Mesenchymal stem cell (in vitro differentiated cells and primary cell): ENCODE measurements at regions not wholly inside any gene's neighbourhood (a gene's known extent, or its start where the extent isn't known, plus 50 kb on each side); places are given as distances from the start of the nearest gene placed in this dataset.

Experiments
- DNase-seq: peaks from one replicate; pipeline ENCODE4 v3.0.0-alpha.2; 2013
- H2AFZ ChIP-seq: one replicate; pipeline ENCODE4 v1.6.1; 2013; ENCODE audit warnings: low read depth, mild to moderate bottlenecking, control low read depth, inconsistent platforms, low read length, moderate library complexity
- H2AK5ac ChIP-seq: 2 replicates; pipeline ENCODE4 v1.6.1; 2013; ENCODE audit warnings: low read length, moderate library complexity, mild to moderate bottlenecking, inconsistent platforms; ENCODE audit not compliant: severe bottlenecking
- H2BK120ac ChIP-seq: one replicate; pipeline ENCODE4 v1.6.1; 2013; ENCODE audit warnings: low read depth, mild to moderate bottlenecking, inconsistent platforms, low read length, moderate library complexity
- H2BK12ac ChIP-seq, 2 experiments: one replicate each; pipeline ENCODE4 v1.6.1; 2013; ENCODE audit warnings: inconsistent platforms in 2 of 2, low read length in 2 of 2, mild to moderate bottlenecking in 2 of 2, moderate library complexity in 2 of 2, control low read depth in 1 of 2
- H2BK15ac ChIP-seq: one replicate; pipeline ENCODE4 v1.6.1; 2013; ENCODE audit warnings: mild to moderate bottlenecking, low read depth, inconsistent platforms; ENCODE audit not compliant: poor library complexity, severe bottlenecking
- H2BK5ac ChIP-seq: 2 replicates; pipeline ENCODE4 v1.6.1; 2013; ENCODE audit warnings: low read depth, mild to moderate bottlenecking, low read length, control low read depth, inconsistent platforms; ENCODE audit not compliant: poor library complexity, severe bottlenecking
- H3K14ac ChIP-seq, 2 experiments: one replicate each; pipeline ENCODE4 v1.6.1; 2013; ENCODE audit warnings: inconsistent platforms in 2 of 2, low read length in 2 of 2, control low read depth in 1 of 2, mild to moderate bottlenecking in 1 of 2, moderate library complexity in 1 of 2
- H3K18ac ChIP-seq, 2 experiments: one replicate each; pipeline ENCODE4 v1.6.1; 2013; ENCODE audit warnings: inconsistent platforms in 2 of 2, low read length in 2 of 2, control low read depth in 1 of 2, low read depth in 1 of 2, mild to moderate bottlenecking in 1 of 2
- H3K23ac ChIP-seq, 2 experiments: one replicate each; pipeline ENCODE4 v1.6.1; 2013; ENCODE audit warnings: inconsistent platforms in 2 of 2, low read length in 2 of 2, mild to moderate bottlenecking in 2 of 2, moderate library complexity in 2 of 2, control low read depth in 1 of 2
- H3K27ac ChIP-seq: 2 replicates; pipeline ENCODE4 v1.5.1; 2013; ENCODE audit warnings: mild to moderate bottlenecking, moderate library complexity, low read length, control low read depth, inconsistent platforms; ENCODE audit not compliant: poor library complexity, severe bottlenecking
- H3K27me3 ChIP-seq, 2 experiments: 2 replicates each; pipeline versions ENCODE4 v1.6.1 to v1.7.0; 2013; ENCODE audit warnings: low read length in 2 of 2, mild to moderate bottlenecking in 2 of 2, moderate library complexity in 2 of 2, control low read depth in 1 of 2, inconsistent platforms in 1 of 2; ENCODE audit not compliant: control insufficient read depth in 1 of 2, insufficient read depth in 1 of 2
- H3K36me3 ChIP-seq, 2 experiments: 2 replicates each; pipeline versions ENCODE4 v1.6.1 to v1.7.0; 2013; ENCODE audit warnings: low read length in 2 of 2, control low read depth in 1 of 2, inconsistent platforms in 1 of 2, low read depth in 1 of 2, mild to moderate bottlenecking in 1 of 2; ENCODE audit not compliant: insufficient read depth in 2 of 2, control insufficient read depth in 1 of 2
- H3K4ac ChIP-seq, 2 experiments: one replicate each; pipeline ENCODE4 v1.6.1; 2013; ENCODE audit warnings: inconsistent platforms in 2 of 2, low read length in 2 of 2, mild to moderate bottlenecking in 2 of 2, moderate library complexity in 2 of 2, control low read depth in 1 of 2, low read depth in 1 of 2
- H3K4me1 ChIP-seq: 2 replicates; pipeline ENCODE4 v1.6.1; 2013; ENCODE audit warnings: low read depth, low read length, control low read depth; ENCODE audit not compliant: control insufficient read depth, insufficient read depth
- H3K4me2 ChIP-seq: 2 replicates; pipeline ENCODE4 v1.6.1; 2013; ENCODE audit warnings: low read length, mild to moderate bottlenecking, inconsistent platforms; ENCODE audit not compliant: poor library complexity, severe bottlenecking
- H3K4me3 ChIP-seq, 2 experiments: 2 replicates each; pipeline versions ENCODE4 v1.5.1 to v1.7.0; 2013; ENCODE audit warnings: low read length in 2 of 2, mild to moderate bottlenecking in 2 of 2, control low read depth in 1 of 2, low read depth in 1 of 2; ENCODE audit not compliant: insufficient read depth in 1 of 2
- H3K79me1 ChIP-seq: replicated peaks from 2 replicates; pipeline ENCODE4 v1.6.1; 2013; ENCODE audit warnings: mild to moderate bottlenecking, control low read depth, low read length, inconsistent platforms; ENCODE audit not compliant: poor library complexity, severe bottlenecking
- H3K9ac ChIP-seq: 2 replicates; pipeline ENCODE4 v1.7.0; 2013; ENCODE audit warnings: mild to moderate bottlenecking, low read length, moderate library complexity
- H3K9me3 ChIP-seq: 2 replicates; pipeline ENCODE4 v1.7.0; 2013; ENCODE audit warnings: mild to moderate bottlenecking, low read length; ENCODE audit not compliant: control insufficient read depth
- H4K8ac ChIP-seq: one replicate; pipeline ENCODE4 v1.6.1; 2013; ENCODE audit warnings: inconsistent platforms, mild to moderate bottlenecking, low read length, moderate library complexity
- H4K91ac ChIP-seq: one replicate; pipeline ENCODE4 v1.6.1; 2013; ENCODE audit warnings: mild to moderate bottlenecking, low read length, inconsistent platforms
- WGBS: methylation state at CpG from one replicate; pipeline ENCODE4 v1.1.7; 2013; ENCODE audit warnings: mixed read lengths; 5-methylcytosine and 5-hydroxymethylcytosine counted together

GRCh38 chr6:94177429-94177828, 758.1 kb upstream of the EPHA7 start:
- no peak overlapping the region for H3K18ac ChIP-seq

GRCh38 chr6:94175465-94175864, 756.1 kb upstream of the EPHA7 start:
- Histone ChIP-seq H3K79me1 (no peaks in the 10 kb centered on the region), H3K27ac (no peak overlapping the region), H3K4ac (no peak overlapping the region), H2BK5ac (no peak overlapping the region), H4K8ac (no peak overlapping the region), H3K27me3 (no peaks in the 10 kb centered on the region), H2BK12ac (no peak overlapping the region), H3K4me2 (no peak overlapping the region), H3K14ac (no peak overlapping the region), H3K4me3 (no peak overlapping the region), H2AFZ (no peak overlapping the region), H3K9ac (no peak overlapping the region), H4K91ac (no peak overlapping the region), H2AK5ac (no peak overlapping the region), H3K18ac (no peak overlapping the region), H2BK120ac (no peak overlapping the region), H3K36me3 (no peaks in the 10 kb centered on the region), H3K4me1 (no peaks in the 10 kb centered on the region), H2BK15ac (no peak overlapping the region), H3K9me3 (no peaks in the 10 kb centered on the region), H3K23ac (no peak overlapping the region)
- no peak for DNase-seq
- WGBS, result 80% methylated on average over 2 of the region's 2 CpGs

More at GRCh38 chr6:94177429-94177828, 758.1 kb upstream of the EPHA7 start:
- no peak overlapping the region for H2AK5ac ChIP-seq
- no peak overlapping the region for H3K23ac ChIP-seq
- no peak overlapping the region for H2AFZ ChIP-seq
- DNase-seq, result peak; percentile 3
- H4K8ac ChIP-seq, result no peak overlapping the region
- H3K9ac ChIP-seq, result no peak overlapping the region
- H3K36me3 ChIP-seq, result no peaks in the 10 kb centered on the region
- no peak overlapping the region for H2BK5ac ChIP-seq
- no peaks in the 10 kb centered on the region for H3K9me3 ChIP-seq
- no peaks in the 10 kb centered on the region for H3K79me1 ChIP-seq
- 61% methylated on average over 2 of the region's 2 CpGs for WGBS
- no peak overlapping the region for H3K27ac ChIP-seq
- H2BK15ac ChIP-seq, result no peak overlapping the region
- H3K4me3 ChIP-seq, result no peak overlapping the region
- no peaks in the 10 kb centered on the region for H3K27me3 ChIP-seq
- no peak overlapping the region for H3K4me2 ChIP-seq
- H2BK120ac ChIP-seq, result no peak overlapping the region
- H3K4me1 ChIP-seq, result no peaks in the 10 kb centered on the region
- H2BK12ac ChIP-seq, result no peak overlapping the region
- no peak overlapping the region for H4K91ac ChIP-seq
- no peak overlapping the region for H3K4ac ChIP-seq
- H3K14ac ChIP-seq, result no peak overlapping the region

- Histone ChIP-seq H3K4ac (no peak overlapping the region), H3K4me1 (no peaks in the 10 kb centered on the region), H3K79me1 (no peaks in the 10 kb centered on the region), H3K18ac (no peak overlapping the region), H2AFZ (no peak overlapping the region), H3K27ac (no peak overlapping the region), H3K27me3 (no peaks in the 10 kb centered on the region), H2BK120ac (no peak overlapping the region), H3K9ac (no peak overlapping the region), H3K4me3 (no peak overlapping the region), H3K9me3 (peaks cover 12% of the 10 kb centered on the region), H4K91ac (no peak overlapping the region), H2AK5ac (no peak overlapping the region), H2BK12ac (no peak overlapping the region), H3K36me3 (no peaks in the 10 kb centered on the region), H3K4me2 (no peak overlapping the region), H3K14ac (no peak overlapping the region), H3K23ac (no peak overlapping the region), H4K8ac (no peak overlapping the region), H2BK5ac (no peak overlapping the region), H2BK15ac (no peak overlapping the region)
- DNase-seq, result no peak
- no CpG with 5 or more reads among the region's 1 CpG for WGBS
Observed at GRCh38 chr6:94163877-94164276, 744.5 kb upstream of the EPHA7 start.

- Histone ChIP-seq H3K4me3 (no peak overlapping the region), H3K27ac (no peak overlapping the region), H3K4me1 (no peaks in the 10 kb centered on the region), H3K9ac (no peak overlapping the region), H3K79me1 (no peaks in the 10 kb centered on the region), H3K18ac (no peak overlapping the region), H2AFZ (no peak overlapping the region), H3K27me3 (no peaks in the 10 kb centered on the region), H3K23ac (no peak overlapping the region), H3K4me2 (no peak overlapping the region), H3K36me3 (no peaks in the 10 kb centered on the region), H3K9me3 (peaks cover 2% of the 10 kb centered on the region), H2BK120ac (no peak overlapping the region), H3K4ac (no peak overlapping the region), H2BK12ac (no peak overlapping the region), H4K91ac (no peak overlapping the region), H2AK5ac (no peak overlapping the region), H2BK5ac (no peak overlapping the region), H3K14ac (no peak overlapping the region), H2BK15ac (no peak overlapping the region), H4K8ac (no peak overlapping the region)
- 100% methylated on average over 1 of the region's 2 CpGs for WGBS
- no peak for DNase-seq
Observed at GRCh38 chr6:94150886-94151285, 731.5 kb upstream of the EPHA7 start.
